ENCODE measurements at regions not wholly inside any gene's neighbourhood (a gene's known extent, or its start where the extent isn't known, plus 50 kb on each side); places are given as distances from the start of the nearest gene placed in this dataset.

DNA sequence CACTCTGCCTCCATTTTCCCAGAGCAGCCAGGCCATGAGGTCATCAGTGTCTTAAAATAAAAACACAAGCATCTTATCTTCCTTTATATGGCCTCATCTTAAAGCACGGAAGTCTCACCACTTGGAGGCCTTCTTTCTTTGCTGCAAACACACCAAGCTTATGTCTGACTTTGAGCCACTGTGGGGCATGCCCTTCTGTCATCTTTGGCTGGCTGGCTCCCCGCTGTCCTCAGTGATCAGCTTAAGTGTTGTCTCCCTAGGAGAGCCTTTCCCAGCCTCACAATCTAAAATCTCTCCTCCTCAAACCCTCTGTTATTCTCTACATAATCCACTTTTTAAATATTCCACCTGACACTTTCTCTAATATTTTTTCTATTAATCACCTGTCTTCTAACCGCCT is 191.6 kb upstream of the TTC29 start:
- TF ChIP-seq, protein P1, sequence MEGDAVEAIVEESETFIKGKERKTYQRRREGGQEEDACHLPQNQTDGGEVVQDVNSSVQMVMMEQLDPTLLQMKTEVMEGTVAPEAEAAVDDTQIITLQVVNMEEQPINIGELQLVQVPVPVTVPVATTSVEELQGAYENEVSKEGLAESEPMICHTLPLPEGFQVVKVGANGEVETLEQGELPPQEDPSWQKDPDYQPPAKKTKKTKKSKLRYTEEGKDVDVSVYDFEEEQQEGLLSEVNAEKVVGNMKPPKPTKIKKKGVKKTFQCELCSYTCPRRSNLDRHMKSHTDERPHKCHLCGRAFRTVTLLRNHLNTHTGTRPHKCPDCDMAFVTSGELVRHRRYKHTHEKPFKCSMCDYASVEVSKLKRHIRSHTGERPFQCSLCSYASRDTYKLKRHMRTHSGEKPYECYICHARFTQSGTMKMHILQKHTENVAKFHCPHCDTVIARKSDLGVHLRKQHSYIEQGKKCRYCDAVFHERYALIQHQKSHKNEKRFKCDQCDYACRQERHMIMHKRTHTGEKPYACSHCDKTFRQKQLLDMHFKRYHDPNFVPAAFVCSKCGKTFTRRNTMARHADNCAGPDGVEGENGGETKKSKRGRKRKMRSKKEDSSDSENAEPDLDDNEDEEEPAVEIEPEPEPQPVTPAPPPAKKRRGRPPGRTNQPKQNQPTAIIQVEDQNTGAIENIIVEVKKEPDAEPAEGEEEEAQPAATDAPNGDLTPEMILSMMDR (conservative IDR thresholded peaks at IDR 0.05; ENCODE audit: low read depth, low read length), result no peak
- H3K4me3 ChIP-seq (ENCODE audit: low read depth, low read length), result no peak overlapping the region
- no peak for DNase-seq (ENCODE audit: low read depth)

DNA sequence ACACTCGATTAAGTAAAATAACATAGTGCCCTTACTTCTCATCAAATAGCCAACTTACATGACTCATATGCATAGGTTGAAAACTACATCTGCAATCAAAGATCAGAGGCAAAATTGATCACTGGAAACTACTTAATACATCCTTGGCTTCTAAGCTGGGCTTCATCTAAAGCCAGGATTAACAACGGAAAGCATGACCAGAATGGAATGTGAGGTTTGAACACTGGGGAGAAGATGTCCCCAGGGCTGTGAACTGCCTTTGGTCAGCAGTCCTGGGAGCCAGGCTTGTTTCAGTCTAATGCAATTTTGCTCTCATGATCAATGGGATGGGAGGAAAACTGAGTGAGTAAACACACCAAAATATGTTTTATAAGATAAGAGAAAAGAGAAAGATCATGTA is 192.5 kb upstream of the TTC29 start:
- no peak for DNase-seq (ENCODE audit: low read depth)
- TF ChIP-seq, protein P1 (conservative IDR thresholded peaks at IDR 0.05; ENCODE audit: low read depth, low read length), result no peak
- no peak overlapping the region for H3K4me3 ChIP-seq (ENCODE audit: low read depth, low read length)

DNA sequence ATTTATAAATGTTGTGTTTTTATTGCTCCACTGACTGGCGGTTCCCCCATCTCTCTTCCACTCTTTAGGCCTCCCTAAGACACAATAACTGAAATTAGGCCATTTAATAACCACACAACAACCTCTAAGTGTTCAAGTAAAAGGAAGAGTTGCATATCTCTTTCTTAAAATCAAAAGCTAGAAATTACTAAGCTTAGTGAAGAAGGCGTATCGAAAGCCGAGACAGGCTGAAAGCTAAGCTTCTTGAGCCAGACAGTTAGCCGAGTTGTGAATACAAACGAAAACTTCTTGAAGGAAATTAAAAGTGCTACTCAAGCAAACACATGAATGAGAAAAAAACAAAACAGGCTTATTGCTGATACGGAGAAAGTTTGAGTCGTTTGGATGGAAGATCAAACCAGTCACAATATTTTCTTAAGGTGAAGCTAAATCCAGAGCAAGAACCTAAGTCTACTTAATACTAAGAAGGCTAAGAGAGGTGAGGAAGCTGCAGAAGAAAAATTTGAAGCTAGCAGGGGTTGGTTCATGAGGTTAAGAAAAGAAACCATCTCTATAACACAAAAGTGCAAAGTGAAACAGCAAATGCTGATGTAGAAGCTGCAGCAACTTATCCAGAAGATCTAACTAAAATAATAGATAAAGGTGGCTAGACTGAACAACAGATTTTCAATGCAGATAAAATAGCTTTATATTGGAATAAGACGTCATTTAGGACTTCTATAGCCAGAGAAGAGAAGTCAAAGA is 194.0 kb upstream of the TTC29 start:
- no peak overlapping the region for H3K4me3 ChIP-seq (ENCODE audit: low read depth, low read length)
- DNase-seq (ENCODE audit: low read depth), result no peak
- TF ChIP-seq, protein P1 (conservative IDR thresholded peaks at IDR 0.05; ENCODE audit: low read depth, low read length), result no peak

DNA sequence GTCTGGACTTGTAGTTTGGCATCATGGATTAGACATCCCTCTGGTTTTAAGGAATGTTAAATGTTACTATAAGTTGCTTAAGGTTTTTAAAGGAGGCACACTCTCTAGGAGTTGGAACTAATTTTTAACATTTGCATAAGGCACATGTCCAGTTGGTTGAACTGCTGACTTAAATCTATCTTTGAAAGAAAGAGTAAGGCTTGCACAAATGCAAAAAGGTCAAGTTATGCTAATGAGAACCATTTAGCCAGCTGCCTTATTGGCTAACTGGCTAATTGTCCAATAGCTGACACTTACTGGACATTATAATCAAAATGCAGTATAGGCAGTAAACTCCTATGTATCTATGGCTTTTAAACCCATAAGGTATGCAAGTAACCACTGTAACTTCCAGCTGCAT is 206.1 kb upstream of the TTC29 start:
- DNase-seq (ENCODE audit: low read depth), result no peak
- TF ChIP-seq, protein P1 (conservative IDR thresholded peaks at IDR 0.05; ENCODE audit: low read depth, low read length), result no peak
- no peak overlapping the region for H3K4me3 ChIP-seq (ENCODE audit: low read depth, low read length)

DNA sequence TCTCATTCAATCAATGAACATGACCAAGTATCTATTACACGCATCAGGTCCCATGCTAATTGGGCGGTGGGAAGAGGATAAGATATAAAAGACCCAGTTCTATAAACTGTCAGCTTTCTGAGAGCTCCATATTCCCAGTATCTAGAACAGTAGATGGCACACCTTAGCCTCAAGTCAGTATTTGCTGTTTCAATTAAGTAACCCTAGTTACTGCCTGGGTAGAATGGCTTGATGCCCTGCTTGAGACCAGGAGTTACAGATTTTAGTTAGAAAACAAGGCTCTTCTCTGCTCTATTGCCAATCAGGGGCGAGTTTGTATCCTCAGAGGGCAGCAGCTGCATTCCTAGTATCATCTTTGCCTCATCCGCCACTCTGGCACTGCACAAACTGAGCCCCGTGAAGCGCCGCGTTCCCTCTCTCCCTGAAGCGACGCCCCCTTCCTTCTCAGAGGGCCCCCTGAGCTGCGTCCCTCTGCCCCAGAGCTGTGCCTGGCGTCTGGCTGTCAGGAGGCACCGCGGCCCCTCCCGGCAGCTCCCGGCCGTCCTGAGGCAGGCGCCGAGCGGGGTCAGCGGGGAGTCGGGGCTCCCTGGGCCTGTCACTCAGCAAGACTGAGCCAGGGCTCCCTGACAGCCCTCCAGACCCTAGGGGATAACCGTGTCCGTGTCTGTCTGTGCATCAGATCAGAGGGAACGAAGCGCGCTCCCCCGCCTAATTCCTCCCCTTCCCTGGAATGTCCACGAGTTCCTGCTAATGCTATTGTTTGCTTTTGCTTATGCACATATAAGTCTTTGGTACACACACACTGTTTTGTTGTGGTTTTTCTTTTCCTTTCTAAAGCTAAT is 212.4 kb upstream of the TTC29 start:
- peak overlapping the region; percentile 50 for H3K4me3 ChIP-seq (ENCODE audit: low read depth, low read length)
- no peak for DNase-seq (ENCODE audit: low read depth)
- TF ChIP-seq, protein P1 (conservative IDR thresholded peaks at IDR 0.05; ENCODE audit: low read depth, low read length), result no peak

DNA sequence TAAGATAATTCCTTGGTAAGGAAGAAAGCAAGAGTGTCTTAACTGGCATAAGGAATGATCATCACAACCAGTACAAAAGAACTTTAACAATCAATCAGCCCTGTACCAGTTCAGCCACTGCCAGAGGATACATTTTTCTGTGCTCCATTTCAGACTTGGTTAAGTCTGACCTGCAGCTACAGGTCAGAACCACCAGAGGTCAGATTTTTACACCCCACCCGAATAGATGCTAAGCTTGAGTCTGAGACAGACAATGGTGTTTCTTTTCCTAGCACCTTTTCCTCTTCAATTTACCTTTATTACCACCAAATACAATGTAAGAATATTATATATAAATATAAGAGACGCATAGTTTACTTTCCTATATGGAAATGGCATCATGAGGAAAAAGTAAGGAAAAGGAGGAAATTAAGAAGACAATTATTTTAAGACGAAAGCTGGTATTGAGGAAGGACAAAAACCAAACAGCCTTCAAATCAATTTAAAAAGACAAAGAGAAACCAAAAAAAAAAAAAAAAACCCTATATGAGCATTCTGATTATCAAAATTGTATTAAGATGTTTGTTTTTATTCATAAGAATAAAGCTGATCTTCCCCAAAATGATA is 215.3 kb upstream of the TTC29 start:
- no peak overlapping the region for H3K4me3 ChIP-seq (ENCODE audit: low read depth, low read length)
- TF ChIP-seq, protein P1 (conservative IDR thresholded peaks at IDR 0.05; ENCODE audit: low read depth, low read length), result peak; percentile 94
- DNase-seq (ENCODE audit: low read depth), result no peak
